HEK293T (cell line): ENCODE measurements at regions not wholly inside any gene's neighbourhood (a gene's known extent, or its start where the extent isn't known, plus 50 kb on each side); places are given as distances from the start of the nearest gene placed in this dataset.

Experiments
- CTCF ChIA-PET: fragments of 350-600 bp; formaldehyde crosslinking; extraction: SDS; loops from one replicate; lab custom pipeline; 2021; ENCODE audit warnings: antibody characterized with exemption, inconsistent platforms; lab: Yijun Ruan, JAX
- POLR2A ChIA-PET: fragments of 350-600 bp; formaldehyde crosslinking; extraction: SDS; loops from one replicate; lab custom pipeline; 2020; ENCODE audit warnings: antibody characterized with exemption, inconsistent platforms; lab: Yijun Ruan, JAX
- DNase-seq: peaks from one replicate; pipeline ENCODE4 v3.0.0; 2012; ENCODE audit warnings: mixed read lengths; ENCODE audit errors: extremely low spot score
- ARNT ChIP-seq: fragments of 450-650 bp; IDR thresholded peaks from 2 replicates; pipeline ENCODE4 v1.6.1; 2017; ENCODE audit warnings: mild to moderate bottlenecking
- BHLHE40 ChIP-seq: fragments of 450-650 bp; IDR thresholded peaks from 2 replicates; pipeline ENCODE4 v1.6.1; 2016; ENCODE audit warnings: mild to moderate bottlenecking, moderate library complexity, borderline replicate concordance
- CTBP1 ChIP-seq: fragments of 450-650 bp; IDR thresholded peaks from 2 replicates; pipeline ENCODE4 v1.6.1; 2016; ENCODE audit warnings: borderline replicate concordance
- ELF4 ChIP-seq: fragments of 450-650 bp; IDR thresholded peaks from 2 replicates; pipeline ENCODE4 v1.6.1; 2017; ENCODE audit warnings: antibody characterized with exemption
- FOXA1 ChIP-seq: fragments of 450-650 bp; IDR thresholded peaks from 2 replicates; pipeline ENCODE4 v1.6.1; 2016; ENCODE audit warnings: mild to moderate bottlenecking
- FOXK2 ChIP-seq: fragments of 450-650 bp; IDR thresholded peaks from 2 replicates; pipeline ENCODE4 v1.6.1; 2016; ENCODE audit warnings: mild to moderate bottlenecking
- FOXM1 ChIP-seq: fragments of 450-650 bp; IDR thresholded peaks from 2 replicates; pipeline ENCODE4 v1.6.1; 2017; ENCODE audit warnings: mild to moderate bottlenecking, borderline replicate concordance
- HDGF ChIP-seq: fragments of 450-650 bp; IDR thresholded peaks from 2 replicates; pipeline ENCODE4 v1.6.1; 2017; ENCODE audit warnings: antibody characterized with exemption, borderline replicate concordance
- L3MBTL2 ChIP-seq: fragments of 450-650 bp; conservative IDR thresholded peaks from 2 replicates; pipeline ENCODE4 v1.6.1; 2016; ENCODE audit warnings: mild to moderate bottlenecking
- LEF1 ChIP-seq: fragments of 450-650 bp; IDR thresholded peaks from 2 replicates; pipeline ENCODE4 v1.6.1; 2017; ENCODE audit warnings: mild to moderate bottlenecking, borderline replicate concordance
- NFRKB ChIP-seq: fragments of 450-650 bp; IDR thresholded peaks from 2 replicates; pipeline ENCODE4 v1.6.1; 2016; ENCODE audit warnings: mild to moderate bottlenecking, moderate library complexity
- PKNOX1 ChIP-seq: fragments of 450-650 bp; IDR thresholded peaks from 2 replicates; pipeline ENCODE4 v1.6.1; 2016
- SP1 ChIP-seq: fragments of 450-650 bp; IDR thresholded peaks from 2 replicates; pipeline ENCODE4 v1.6.1; 2017
- SUZ12 ChIP-seq: fragments of 450-650 bp; IDR thresholded peaks from 2 replicates; pipeline ENCODE4 v1.6.1; 2016; ENCODE audit warnings: mild to moderate bottlenecking
- TARDBP ChIP-seq: fragments of 450-650 bp; IDR thresholded peaks from 2 replicates; pipeline ENCODE4 v1.6.1; 2016
- ZNF384 ChIP-seq: fragments of 450-650 bp; IDR thresholded peaks from 2 replicates; pipeline ENCODE4 v1.6.1; 2016

DNA sequence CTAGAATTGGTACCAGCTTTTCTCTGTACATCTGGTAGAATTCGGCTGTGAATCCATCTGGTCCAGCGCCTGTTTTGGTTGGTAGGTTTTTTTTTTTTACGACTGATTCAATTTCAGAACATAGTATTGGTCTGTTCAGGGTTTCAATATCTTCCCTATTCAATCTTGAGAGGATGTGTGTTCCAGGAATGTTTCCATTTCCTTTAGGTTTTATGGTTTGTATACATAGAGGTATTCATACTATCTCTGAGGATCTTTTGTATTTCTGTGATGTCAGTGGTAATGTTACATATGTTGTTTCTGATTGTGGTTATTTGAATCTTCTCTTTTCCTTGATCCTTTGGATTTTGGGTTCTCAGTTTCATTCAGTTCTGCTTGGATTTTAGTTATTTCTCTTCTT lies 172.1 kb upstream of the ITGA4 start:
- POLR2A ChIA-PET, result no interaction called here
- CTCF ChIA-PET, result no interaction called here
- no peak for DNase-seq
- TF ChIP-seq CTBP1, result no peak
- TF ChIP-seq NFRKB, result no peak

DNA sequence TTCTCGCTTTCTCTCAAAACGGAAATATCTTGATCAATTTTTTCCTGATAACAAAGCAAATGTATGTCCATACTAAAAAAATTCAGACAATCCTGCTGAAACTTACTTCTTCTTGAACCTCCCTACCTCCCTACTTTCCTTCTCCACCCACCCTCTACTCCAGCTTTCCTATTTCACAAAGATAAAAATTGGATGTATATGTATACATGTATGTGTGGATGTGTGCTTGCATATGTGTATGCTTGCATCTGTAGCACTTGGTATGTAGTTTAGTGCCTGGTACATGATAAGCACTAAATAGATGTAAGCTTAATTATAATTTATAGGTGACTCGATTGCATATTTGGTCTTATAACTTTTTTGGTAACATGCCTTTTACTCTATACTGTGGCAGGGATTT lies 167.5 kb upstream of the ITGA4 start:
- CTCF ChIA-PET, result no interaction called here
- TF ChIP-seq ELF4 (no peak), LEF1 (no peak), FOXM1 (no peak), SUZ12 (no peak)
- no peak for DNase-seq
- POLR2A ChIA-PET, result no interaction called here

DNA sequence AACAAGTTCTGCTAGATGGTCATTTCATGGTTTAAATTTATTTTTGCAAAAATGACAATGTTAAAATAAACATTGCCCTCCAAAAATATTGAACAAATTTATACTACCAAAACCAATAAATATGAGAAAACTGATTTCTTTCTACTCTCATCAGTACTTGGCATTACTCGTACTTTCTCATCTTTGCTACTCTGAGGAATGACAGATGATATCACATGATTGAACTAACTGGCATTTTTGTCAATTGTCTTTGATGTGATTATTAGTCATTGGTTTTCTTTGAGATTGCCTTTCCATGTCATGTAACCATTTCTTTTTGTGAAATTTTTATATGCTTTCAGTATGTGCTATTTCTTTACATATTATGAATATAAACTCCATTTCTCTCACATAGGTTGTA lies 167.0 kb upstream of the ITGA4 start:
- TF ChIP-seq ARNT (no peak), ZNF384 (no peak), BHLHE40 (no peak), NFRKB (no peak), PKNOX1 (no peak), ELF4 (no peak), CTBP1 (no peak)
- ChIA-PET POLR2A (no interaction called here), CTCF (no interaction called here)
- no peak for DNase-seq

DNA sequence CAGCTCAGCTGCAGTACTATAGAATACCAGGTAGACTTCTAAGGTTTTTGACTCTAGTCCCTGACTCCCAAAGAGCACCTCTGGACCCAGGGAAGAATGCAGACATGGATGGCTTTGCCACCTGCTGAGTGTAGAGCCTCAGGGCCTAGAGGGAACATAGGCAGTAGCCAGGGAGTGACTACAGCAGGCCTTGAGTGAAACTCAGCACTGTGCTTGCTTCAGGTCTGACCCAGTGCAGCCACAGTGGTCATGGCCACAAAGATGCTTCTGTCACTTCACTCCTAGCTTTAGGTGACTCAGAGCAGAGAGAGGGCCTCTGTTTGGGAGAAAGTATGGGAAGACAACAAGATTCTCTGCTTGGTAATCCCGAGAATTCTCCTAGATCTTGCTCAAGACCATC lies 162.2 kb upstream of the ITGA4 start:
- no peak for DNase-seq
- ChIA-PET POLR2A (no interaction called here), CTCF (no interaction called here)
- TF ChIP-seq ELF4 (no peak), ARNT (no peak), PKNOX1 (no peak), FOXK2 (no peak), BHLHE40 (no peak), HDGF (no peak), ZNF384 (no peak), NFRKB (no peak), TARDBP (no peak), SUZ12 (no peak), FOXA1 (no peak), FOXM1 (no peak), LEF1 (no peak), CTBP1 (no peak), L3MBTL2 (no peak), SP1 (no peak)

- TF ChIP-seq PKNOX1 (no peak), TARDBP (no peak), NFRKB (no peak), LEF1 (no peak), FOXM1 (no peak), ARNT (no peak), BHLHE40 (no peak), SP1 (no peak), SUZ12 (no peak), L3MBTL2 (no peak), HDGF (no peak)
- CTCF ChIA-PET, result no interaction called here
- DNase-seq, result no peak
- POLR2A ChIA-PET, result no interaction called here
Observed at GRCh38 chr2:181300600-181301291, 156.4 kb upstream of the ITGA4 start.

GRCh38 chr2:181304011-181304844 lies 153.0 kb upstream of the ITGA4 start:
- POLR2A ChIA-PET, result interaction anchor here (0.6 kb wide), 1 partner anchor 165 kb away, joined by 5 read pairs; no protein-coding TSS in a partner anchor
- DNase-seq, result no peak
- CTCF ChIA-PET, result interaction anchor here (0.6 kb wide), 1 partner anchor 907 kb away, joined by 3 read pairs; no protein-coding TSS in a partner anchor
- no peak for TF ChIP-seq LEF1
- no peak for TF ChIP-seq FOXK2
- no peak for TF ChIP-seq ARNT
- no peak for TF ChIP-seq ELF4
- TF ChIP-seq SUZ12, result no peak
- no peak for TF ChIP-seq BHLHE40
- TF ChIP-seq SP1, result no peak
- no peak for TF ChIP-seq CTBP1
